Epithelial cell of esophagus (primary cell): ENCODE measurements at regions not wholly inside any gene's neighbourhood (a gene's known extent, or its start where the extent isn't known, plus 50 kb on each side); places are given as distances from the start of the nearest gene placed in this dataset.

Source experiments
- DNase-seq: peaks from one replicate; pipeline ENCODE4 v3.0.0; 2010; ENCODE audit warnings: low read depth
- H3K4me3 ChIP-seq: 2 replicates; pipeline ENCODE4 v1.5.1; 2011; ENCODE audit warnings: mild to moderate bottlenecking, low read length, control low read depth
- TF ChIP-seq, protein P1 (sequence below): IDR thresholded peaks from 2 replicates; pipeline ENCODE4 v1.5.1; 2011; ENCODE audit warnings: low read depth, mild to moderate bottlenecking, low read length, control low read depth, inconsistent platforms; ENCODE audit not compliant: insufficient read depth; ENCODE audit errors: missing control alignments

DNA sequence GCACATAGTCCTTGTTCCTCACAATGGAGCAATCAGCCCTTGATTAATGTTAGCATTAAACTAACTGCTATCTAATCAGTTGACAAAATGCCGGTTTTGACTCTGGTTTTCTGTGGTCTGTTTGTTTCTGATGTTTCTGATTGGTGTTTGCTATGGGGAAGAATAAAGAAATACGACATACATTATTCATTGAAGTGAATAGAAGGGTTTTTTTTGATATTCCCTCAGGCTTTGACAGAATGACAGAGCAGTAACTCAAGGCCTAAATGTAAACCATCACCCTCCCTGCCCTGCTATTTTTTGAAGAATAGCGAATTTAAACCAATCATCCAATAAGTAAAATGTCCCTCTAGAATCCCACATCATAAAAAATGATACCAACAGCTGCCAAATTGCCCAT is 65.5 kb upstream of the HS3ST1 start:
- TF ChIP-seq, protein P1, sequence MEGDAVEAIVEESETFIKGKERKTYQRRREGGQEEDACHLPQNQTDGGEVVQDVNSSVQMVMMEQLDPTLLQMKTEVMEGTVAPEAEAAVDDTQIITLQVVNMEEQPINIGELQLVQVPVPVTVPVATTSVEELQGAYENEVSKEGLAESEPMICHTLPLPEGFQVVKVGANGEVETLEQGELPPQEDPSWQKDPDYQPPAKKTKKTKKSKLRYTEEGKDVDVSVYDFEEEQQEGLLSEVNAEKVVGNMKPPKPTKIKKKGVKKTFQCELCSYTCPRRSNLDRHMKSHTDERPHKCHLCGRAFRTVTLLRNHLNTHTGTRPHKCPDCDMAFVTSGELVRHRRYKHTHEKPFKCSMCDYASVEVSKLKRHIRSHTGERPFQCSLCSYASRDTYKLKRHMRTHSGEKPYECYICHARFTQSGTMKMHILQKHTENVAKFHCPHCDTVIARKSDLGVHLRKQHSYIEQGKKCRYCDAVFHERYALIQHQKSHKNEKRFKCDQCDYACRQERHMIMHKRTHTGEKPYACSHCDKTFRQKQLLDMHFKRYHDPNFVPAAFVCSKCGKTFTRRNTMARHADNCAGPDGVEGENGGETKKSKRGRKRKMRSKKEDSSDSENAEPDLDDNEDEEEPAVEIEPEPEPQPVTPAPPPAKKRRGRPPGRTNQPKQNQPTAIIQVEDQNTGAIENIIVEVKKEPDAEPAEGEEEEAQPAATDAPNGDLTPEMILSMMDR = no peak
- no peak for DNase-seq

DNA sequence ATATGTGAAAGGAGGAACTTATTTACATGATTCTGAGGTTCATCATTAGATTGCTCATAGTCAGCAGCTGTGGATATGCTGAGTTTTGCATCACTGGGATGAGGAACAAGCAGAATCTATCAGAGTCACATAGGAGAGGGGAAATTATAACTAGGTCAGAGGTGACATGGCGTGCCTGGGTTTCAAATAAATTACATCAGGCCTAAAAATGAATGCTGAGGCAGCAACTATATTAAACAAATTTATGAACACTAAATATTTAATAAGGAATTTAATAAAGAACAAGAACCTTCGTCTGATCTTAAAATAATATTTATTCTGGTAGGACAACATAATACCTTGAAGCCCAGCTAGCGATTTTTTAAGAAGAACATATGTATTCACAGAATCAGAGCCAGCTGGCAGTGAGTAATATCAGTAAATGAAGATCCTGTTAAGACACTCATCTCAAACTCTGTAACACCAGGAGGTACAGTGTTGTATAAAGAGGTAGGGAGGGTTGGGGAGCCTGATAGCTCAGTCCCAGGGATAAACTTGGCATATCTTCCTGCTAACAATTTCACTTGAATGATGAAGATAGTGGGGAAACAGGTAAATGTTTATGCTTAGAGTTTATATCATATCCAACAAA is 60.9 kb upstream of the HS3ST1 start:
- TF ChIP-seq, protein P1 = no peak
- peak; percentile 18 for DNase-seq
- no peak overlapping the region for H3K4me3 ChIP-seq

More for the DNA sequence above, 65.5 kb upstream of the HS3ST1 start:
- H3K4me3 ChIP-seq = no peak overlapping the region

DNA sequence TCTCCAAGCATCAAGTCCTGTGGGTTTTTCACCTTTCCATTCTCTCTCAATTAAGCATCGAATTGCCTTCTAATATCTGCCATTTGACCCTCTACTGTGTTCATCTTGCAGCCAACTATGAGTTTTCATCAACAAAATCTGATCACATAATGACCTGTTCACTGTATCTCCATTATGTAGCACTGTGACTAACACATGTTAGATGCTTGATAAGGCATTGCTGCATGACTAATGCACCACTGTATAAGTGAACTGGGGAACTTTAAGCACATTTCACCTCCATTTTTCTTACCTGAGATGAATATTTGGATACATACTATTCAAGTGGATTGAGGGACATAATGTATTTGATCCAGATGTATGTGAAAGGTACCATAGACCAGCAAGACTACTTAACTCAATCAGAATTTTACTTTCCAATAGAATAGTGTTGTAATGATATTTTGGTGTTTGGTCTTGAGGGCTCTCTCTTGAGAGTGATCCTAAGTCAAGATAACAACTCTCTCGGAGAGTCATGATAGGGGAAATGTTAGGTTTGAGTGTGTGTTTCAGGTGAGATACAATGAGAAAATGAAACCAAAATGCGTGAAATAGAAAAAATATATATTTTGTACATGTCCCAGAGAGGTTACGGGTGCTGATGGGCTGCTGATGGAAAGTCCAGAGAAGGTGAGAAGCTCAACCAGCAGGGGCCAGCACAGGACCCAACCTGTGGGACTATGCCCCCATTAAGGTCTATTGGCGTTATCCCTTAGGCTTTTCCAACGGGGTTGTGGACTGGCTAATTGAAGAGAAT is 60.2 kb upstream of the HS3ST1 start:
- peak; percentile 72 for DNase-seq
- no peak overlapping the region for H3K4me3 ChIP-seq
- TF ChIP-seq, protein P1 = no peak

DNA sequence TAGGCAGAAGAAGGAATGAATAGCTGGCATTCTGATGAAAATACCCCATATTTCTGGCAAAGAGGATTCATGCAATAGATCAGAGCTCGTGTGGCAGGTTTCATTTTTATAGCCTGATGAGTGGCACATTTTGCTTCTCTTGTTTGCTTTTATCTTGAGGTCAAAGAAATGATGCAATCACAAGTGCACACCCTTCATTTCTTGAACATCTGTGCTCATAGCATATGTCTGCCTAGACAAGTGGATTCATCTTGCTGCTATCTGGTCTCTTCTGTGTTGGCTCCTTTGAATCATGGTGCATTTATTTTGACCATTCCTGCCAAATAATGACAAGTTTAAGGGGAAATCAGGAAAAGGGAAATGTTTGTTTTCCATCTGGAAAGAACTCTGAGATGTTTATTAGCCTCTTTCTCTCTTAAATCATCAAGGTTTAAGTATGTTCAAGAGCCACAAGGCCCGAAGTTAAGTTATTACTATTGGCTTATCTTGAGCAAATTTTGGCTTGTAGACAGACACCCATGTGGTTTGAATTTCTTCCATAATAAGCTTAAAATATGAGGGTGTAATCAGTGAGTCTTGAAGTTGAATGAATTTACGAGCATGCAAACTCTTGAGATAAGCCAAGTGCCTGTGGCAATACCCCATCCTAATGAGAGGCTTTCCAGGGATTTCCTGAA is 59.3 kb upstream of the HS3ST1 start:
- peak; percentile 69 for DNase-seq
- no peak overlapping the region for H3K4me3 ChIP-seq
- TF ChIP-seq, protein P1 = no peak

DNA sequence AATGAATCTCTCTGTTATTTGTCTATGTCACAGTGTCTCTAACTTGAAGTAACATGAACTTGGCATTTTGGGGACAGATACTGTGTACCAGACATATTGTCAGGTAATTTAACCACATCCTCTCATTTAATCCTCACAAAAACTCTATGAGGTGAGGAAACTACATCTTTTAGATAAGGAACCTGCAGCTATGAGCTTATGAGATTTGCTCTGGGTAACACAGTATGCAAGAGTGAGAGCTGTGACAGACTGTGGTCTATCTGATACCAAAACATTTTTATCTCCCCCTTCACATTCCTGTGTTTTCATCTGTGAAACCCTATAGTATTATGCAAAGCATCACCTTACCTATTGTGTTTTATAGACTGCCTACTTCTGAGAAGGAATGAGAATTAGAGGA is 58.4 kb upstream of the HS3ST1 start:
- no peak overlapping the region for H3K4me3 ChIP-seq
- TF ChIP-seq, protein P1 = no peak
- no peak for DNase-seq

DNA sequence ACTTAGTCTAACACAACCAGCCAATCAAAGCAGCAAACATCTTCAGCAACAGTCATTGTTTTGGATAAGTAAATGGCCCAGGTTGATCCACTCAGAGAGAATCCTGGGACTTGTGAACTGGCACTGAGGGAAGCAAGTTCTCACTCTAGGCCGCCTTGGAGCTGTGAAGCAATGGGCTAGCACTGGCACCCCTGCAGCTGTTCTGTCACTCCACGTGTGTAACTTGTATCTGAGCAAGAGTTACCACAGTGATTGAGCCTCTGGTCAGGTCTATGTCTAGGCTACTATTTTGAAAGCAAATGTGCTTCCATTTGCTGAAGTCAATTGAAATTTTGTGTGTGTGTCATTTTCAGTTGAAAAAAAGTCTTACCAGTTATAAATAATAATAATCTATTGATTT is 57.2 kb upstream of the HS3ST1 start:
- TF ChIP-seq, protein P1 = no peak
- no peak for DNase-seq
- H3K4me3 ChIP-seq = no peak overlapping the region
